HG02943 (cell line): ENCODE measurements at regions not wholly inside any gene's neighbourhood (a gene's known extent, or its start where the extent isn't known, plus 50 kb on each side); places are given as distances from the start of the nearest gene placed in this dataset.
"Not testable (repeated sequence)": the region's sequence is repeated elsewhere in the genome, so short reads cannot be mapped to it uniquely, and the experiment has no call there.

ENCODE experiments used
- ATAC-seq: cut with Tn5 transposase; IDR thresholded peaks from one replicate; pipeline ENCODE4 v1.9.1; 2021; ENCODE audit warnings: mild to moderate bottlenecking, low read depth, moderate library complexity; ENCODE audit not compliant: unreplicated experiment

GRCh38 chr7:124643311-124643811, 122.2 kb downstream of the GPR37 start:
- no peak for ATAC-seq

GRCh38 chr7:124635416-124635815, 130.2 kb downstream of the GPR37 start:
- ATAC-seq, result no peak

GRCh38 chr7:124633740-124634139, 131.9 kb downstream of the GPR37 start:
- ATAC-seq, result no peak

GRCh38 chr7:124630395-124630794, 135.2 kb downstream of the GPR37 start:
- ATAC-seq, result no peak

GRCh38 chr7:124618871-124619270, 146.7 kb downstream of the GPR37 start:
- no peak for ATAC-seq

GRCh38 chr7:124618051-124618450, 147.5 kb downstream of the GPR37 start:
- not testable (repeated sequence) for ATAC-seq

- ATAC-seq, result no peak
Measured at GRCh38 chr7:124603066-124603465, 162.5 kb downstream of the GPR37 start.

GRCh38 chr7:124597509-124597908, 168.1 kb downstream of the GPR37 start:
- ATAC-seq, result no peak

GRCh38 chr7:124596881-124597280, 168.7 kb downstream of the GPR37 start:
- no peak for ATAC-seq

GRCh38 chr7:124590814-124591213, 174.8 kb downstream of the GPR37 start:
- no peak for ATAC-seq

- no peak for ATAC-seq
Measured at GRCh38 chr7:124577256-124577655, 188.3 kb downstream of the GPR37 start.

- ATAC-seq, result no peak
Measured at GRCh38 chr7:124575176-124575575, 190.4 kb downstream of the GPR37 start.

GRCh38 chr7:124570558-124570957, 195.0 kb downstream of the GPR37 start:
- no peak for ATAC-seq

- no peak for ATAC-seq
Measured at GRCh38 chr7:124566583-124566982, 199.0 kb downstream of the GPR37 start.

GRCh38 chr7:124557587-124557986, 208.0 kb downstream of the GPR37 start:
- ATAC-seq, result no peak

GRCh38 chr7:124557101-124557500, 208.5 kb downstream of the GPR37 start:
- ATAC-seq, result no peak

- ATAC-seq, result no peak
Measured at GRCh38 chr7:124553502-124553901, 212.1 kb downstream of the GPR37 start.

GRCh38 chr7:124552217-124552616, 213.4 kb downstream of the GPR37 start:
- no peak for ATAC-seq

GRCh38 chr7:124550036-124550435, 215.6 kb downstream of the GPR37 start:
- ATAC-seq, result no peak

GRCh38 chr7:124542476-124542875, 223.1 kb downstream of the GPR37 start:
- no peak for ATAC-seq

- ATAC-seq, result no peak
Measured at GRCh38 chr7:124536156-124536762, 229.3 kb downstream of the GPR37 start.

GRCh38 chr7:124532166-124532565, 233.4 kb downstream of the GPR37 start:
- no peak for ATAC-seq

- ATAC-seq, result no peak
Measured at GRCh38 chr7:124516911-124517310, 248.7 kb downstream of the GPR37 start.
